Psoas muscle (tissue), 7 donors: ENCODE measurements at regions not wholly inside any gene's neighbourhood (a gene's known extent, or its start where the extent isn't known, plus 50 kb on each side); places are given as distances from the start of the nearest gene placed in this dataset.
A peak's percentile ranks its signal among the peaks of the same experiment; 100 is the strongest.

ENCODE experiments used
- ATAC-seq, 4 donors: fragments of 200-7000 bp; cut with Tn5 transposase; one replicate each; pipeline ENCODE4 v1.9.1; 2020; ENCODE audit warnings: moderate library complexity in 3 of 4, mild to moderate bottlenecking in 2 of 4
- DNase-seq, 2 donors: peaks; one replicate each; pipeline ENCODE4 v3.0.0-alpha.2; 2020
- H3K27ac ChIP-seq: fragments of 200-600 bp; one replicate; pipeline ENCODE4 v1.8.0; 2022
- H3K27me3 ChIP-seq, 3 donors: fragments of 200-600 bp in 1 of 3; one replicate each; pipeline versions ENCODE4 v1.6.1 to v1.8.0; 2013 to 2022; ENCODE audit warnings: low read length in 2 of 3, mild to moderate bottlenecking in 2 of 3, moderate library complexity in 1 of 3; ENCODE audit not compliant: insufficient read depth in 3 of 3
- H3K36me3 ChIP-seq, 2 donors: fragments of 200-600 bp in 1 of 2; one replicate each; pipeline versions ENCODE4 v1.6.1 to v1.8.0; 2013 to 2022; ENCODE audit warnings: low read depth in 1 of 2, mild to moderate bottlenecking in 1 of 2, moderate library complexity in 1 of 2; ENCODE audit not compliant: insufficient read depth in 1 of 2
- H3K4me1 ChIP-seq: fragments of 200-600 bp; one replicate; pipeline ENCODE4 v1.8.0; 2022
- H3K4me3 ChIP-seq: fragments of 200-600 bp; one replicate; pipeline ENCODE4 v1.8.0; 2022; ENCODE audit warnings: mild to moderate bottlenecking
- H3K9me3 ChIP-seq: fragments of 200-600 bp; one replicate; pipeline ENCODE4 v1.8.0; 2022
- WGBS, 3 donors: extraction: QIAGEN DNeasy Blood & Tissue Kit; methylation state at CpG; one replicate each; pipeline versions ENCODE4 v1.1.6 to v1.1.7; 2013; 5-methylcytosine and 5-hydroxymethylcytosine counted together
- intact Hi-C, 2 donors: fragments of 100-400 bp; cut with DNase I; formaldehyde crosslinking; loops; one replicate each; pipeline versions ENCODE4 v1.11.0 to v1.14.2; 2022
- TF ChIP-seq, protein P1 (sequence below): fragments of 200-600 bp; IDR thresholded peaks from one replicate; pipeline ENCODE4 v1.8.0; 2022; ENCODE audit warnings: antibody characterized with exemption
- donor health status: healthy with polysubstance abuse.
- donor health status: DM: no; HTN: no; CAD: no; lungs with moderate emphysema.
- donor health status: Bipolar disorder and iron deficiency.
- donor health status: healthy.
- donor health status: DM: yes; HTN: yes; CAD: no.
- donor health status: DM: no; HTN: no; CAD: no.
- donor health status: DM: yes; HTN: yes; CAD: no.

- Histone ChIP-seq H3K36me3 (no peaks in the 10 kb centered on the region), H3K4me3 (no peak overlapping the region), H3K4me1 (peaks cover 3% of the 10 kb centered on the region), H3K27me3 (no peaks in the 10 kb centered on the region), H3K27ac (no peak overlapping the region), H3K9me3 (no peaks in the 10 kb centered on the region)
- TF ChIP-seq, protein P1, sequence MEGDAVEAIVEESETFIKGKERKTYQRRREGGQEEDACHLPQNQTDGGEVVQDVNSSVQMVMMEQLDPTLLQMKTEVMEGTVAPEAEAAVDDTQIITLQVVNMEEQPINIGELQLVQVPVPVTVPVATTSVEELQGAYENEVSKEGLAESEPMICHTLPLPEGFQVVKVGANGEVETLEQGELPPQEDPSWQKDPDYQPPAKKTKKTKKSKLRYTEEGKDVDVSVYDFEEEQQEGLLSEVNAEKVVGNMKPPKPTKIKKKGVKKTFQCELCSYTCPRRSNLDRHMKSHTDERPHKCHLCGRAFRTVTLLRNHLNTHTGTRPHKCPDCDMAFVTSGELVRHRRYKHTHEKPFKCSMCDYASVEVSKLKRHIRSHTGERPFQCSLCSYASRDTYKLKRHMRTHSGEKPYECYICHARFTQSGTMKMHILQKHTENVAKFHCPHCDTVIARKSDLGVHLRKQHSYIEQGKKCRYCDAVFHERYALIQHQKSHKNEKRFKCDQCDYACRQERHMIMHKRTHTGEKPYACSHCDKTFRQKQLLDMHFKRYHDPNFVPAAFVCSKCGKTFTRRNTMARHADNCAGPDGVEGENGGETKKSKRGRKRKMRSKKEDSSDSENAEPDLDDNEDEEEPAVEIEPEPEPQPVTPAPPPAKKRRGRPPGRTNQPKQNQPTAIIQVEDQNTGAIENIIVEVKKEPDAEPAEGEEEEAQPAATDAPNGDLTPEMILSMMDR = no peak
- 77 to 85% (median 83%) methylated on average over 12 of the region's 12 CpGs for WGBS, 3 donors
- DNase-seq = no peak
- intact Hi-C loops = no loop called here
- no peak for ATAC-seq
Observed at GRCh38 chr2:64773461-64774118, 119.9 kb upstream of the SERTAD2 start.

DNA sequence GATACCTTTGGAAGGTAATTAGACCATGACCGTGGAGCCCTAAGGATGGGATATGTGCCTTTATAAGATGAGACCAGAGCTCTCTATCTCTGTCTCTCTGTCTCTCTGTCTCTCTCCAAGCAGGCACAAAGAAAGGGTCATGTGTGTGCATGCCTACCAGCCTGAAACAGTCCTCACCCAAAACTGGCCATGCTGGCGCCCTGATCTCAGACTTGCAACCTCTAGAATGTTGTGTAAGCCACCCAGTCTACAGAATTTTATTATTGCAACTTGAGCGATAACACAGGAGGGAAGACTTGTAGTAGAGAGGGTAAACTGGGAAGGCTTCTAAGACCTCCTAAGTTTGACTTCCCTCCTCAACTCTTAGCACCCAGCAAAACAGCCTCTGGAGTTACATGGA lies 124.1 kb upstream of the SERTAD2 start:
- TF ChIP-seq, protein P1 = no peak
- no peaks in the 10 kb centered on the region for H3K27me3 ChIP-seq
- intact Hi-C loops = no loop called here
- 93 to 99% (median 96%) methylated on average over 3 of the region's 3 CpGs for WGBS, 3 donors
- no peaks in the 10 kb centered on the region for H3K36me3 ChIP-seq
- H3K27ac ChIP-seq = no peak overlapping the region
- ATAC-seq = no peak
- H3K4me1 ChIP-seq = no peaks in the 10 kb centered on the region
- no peak overlapping the region for H3K4me3 ChIP-seq
- no peak for DNase-seq
- H3K9me3 ChIP-seq = no peaks in the 10 kb centered on the region

GRCh38 chr2:64779117-64779690 lies 125.5 kb upstream of the SERTAD2 start:
- Histone ChIP-seq H3K9me3 (no peaks in the 10 kb centered on the region), H3K36me3 (no peaks in the 10 kb centered on the region), H3K4me3 (no peak overlapping the region), H3K27ac (no peak overlapping the region), H3K4me1 (no peaks in the 10 kb centered on the region), H3K27me3 (no peaks in the 10 kb centered on the region)
- TF ChIP-seq, protein P1 = no peak
- intact Hi-C loops = no loop called here
- DNase-seq (no peak), ATAC-seq (peak in 1 of 4 donors; percentile 38)
- 36 to 56% (median 46%) methylated on average over 5 of the region's 5 CpGs for WGBS, 3 donors

DNA sequence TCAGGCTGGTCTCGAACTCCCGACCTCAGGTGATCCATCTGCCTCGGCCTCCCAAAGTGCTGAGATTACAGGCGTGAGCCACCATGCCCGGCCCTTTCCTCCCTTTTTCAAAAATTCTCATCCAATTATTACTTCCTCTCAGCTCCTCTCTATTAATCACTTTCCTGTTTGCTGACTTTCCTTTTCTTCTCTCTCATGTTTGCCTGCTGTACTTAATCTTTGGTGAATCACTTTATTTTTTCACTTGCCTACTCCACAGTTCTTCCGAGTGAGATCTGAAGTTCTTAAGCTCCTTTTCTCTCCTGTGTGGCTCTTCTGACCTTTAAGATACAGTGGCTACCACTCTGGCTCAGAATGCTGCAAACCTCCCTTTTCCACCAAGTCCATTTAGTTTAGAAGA lies 126.3 kb upstream of the SERTAD2 start:
- no peak for DNase-seq

More for the DNA sequence above, 126.3 kb upstream of the SERTAD2 start:
- no peak overlapping the region for H3K27ac ChIP-seq
- no peak for ATAC-seq
- 83 to 93% (median 86%) methylated on average over 6 of the region's 6 CpGs for WGBS, 3 donors
- H3K27me3 ChIP-seq = no peaks in the 10 kb centered on the region
- intact Hi-C loops = no loop called here
- TF ChIP-seq, protein P1 = no peak
- no peaks in the 10 kb centered on the region for H3K9me3 ChIP-seq
- no peaks in the 10 kb centered on the region for H3K4me1 ChIP-seq
- H3K4me3 ChIP-seq = no peak overlapping the region
- H3K36me3 ChIP-seq = no peaks in the 10 kb centered on the region
